WTC11 (cell line): ENCODE measurements at regions not wholly inside any gene's neighbourhood (a gene's known extent, or its start where the extent isn't known, plus 50 kb on each side); places are given as distances from the start of the nearest gene placed in this dataset.
"Not testable (repeated sequence)": the region's sequence is repeated elsewhere in the genome, so short reads cannot be mapped to it uniquely, and the experiment has no call there.

Experiments used
- ATAC-seq: fragments of 200-7000 bp; cut with Tn5 transposase; 2 replicates; pipeline ENCODE4 v1.10.0; 2021; ENCODE audit warnings: mild to moderate bottlenecking, moderate library complexity
- CTCF ChIA-PET: fragments of 300-600 bp; sonication (Branson Sonifier 250); formaldehyde crosslinking; loops from one replicate; lab custom pipeline; 2021; ENCODE audit warnings: antibody characterized with exemption; lab: Charles Lee
- POLR2A ChIA-PET: fragments of 350-600 bp; sonication (Branson Sonifier 250); formaldehyde crosslinking; loops from one replicate; lab custom pipeline; 2021; ENCODE audit warnings: antibody characterized with exemption; lab: Charles Lee
- DNase-seq: peaks from one replicate; pipeline ENCODE4 v3.0.0; 2021; ENCODE audit warnings: low spot score
- H3K27ac Mint-ChIP-seq: 2 replicates; pipeline ENCODE4 v1.8.0; 2021; ENCODE audit warnings: mixed read lengths
- H3K27me3 Mint-ChIP-seq: 2 replicates; pipeline ENCODE4 v1.8.0; 2021; ENCODE audit warnings: low read depth, mild to moderate bottlenecking, moderate library complexity, mixed read lengths
- H3K36me3 Mint-ChIP-seq: 2 replicates; pipeline ENCODE4 v1.8.0; 2021; ENCODE audit warnings: mixed read lengths
- H3K4me1 Mint-ChIP-seq: 2 replicates; pipeline ENCODE4 v1.8.0; 2022; ENCODE audit warnings: mixed read lengths
- H3K4me3 Mint-ChIP-seq: 2 replicates; pipeline ENCODE4 v1.8.0; 2021; ENCODE audit warnings: mild to moderate bottlenecking, moderate library complexity, mixed read lengths
- H3K9me3 Mint-ChIP-seq: 2 replicates; pipeline ENCODE4 v1.8.0; 2021; ENCODE audit warnings: mixed read lengths
- AR ChIP-seq: fragments of 250-450 bp; sonication (Bioruptor Pico); IDR thresholded peaks from 2 replicates; pipeline ENCODE4 v1.9.0; 2021; ENCODE audit warnings: mild to moderate bottlenecking
- ATF1 ChIP-seq: sonication (generic); formaldehyde crosslinking; IDR thresholded peaks from 2 replicates; pipeline ENCODE4 v1.8.1; 2023; ENCODE audit warnings: mild to moderate bottlenecking, moderate library complexity, missing genetic modification reagents
- ESRRA ChIP-seq: sonication (generic); formaldehyde crosslinking; IDR thresholded peaks from 2 replicates; pipeline ENCODE4 v1.8.1; 2022; ENCODE audit warnings: mild to moderate bottlenecking, missing genetic modification reagents, borderline replicate concordance
- FOXK1 ChIP-seq: sonication (generic); formaldehyde crosslinking; IDR thresholded peaks from 2 replicates; pipeline ENCODE4 v1.8.0; 2022; ENCODE audit warnings: mild to moderate bottlenecking, moderate library complexity, missing genetic modification reagents
- GABPB1 ChIP-seq: sonication (generic); formaldehyde crosslinking; IDR thresholded peaks from 2 replicates; pipeline ENCODE4 v1.8.1; 2023; ENCODE audit warnings: mild to moderate bottlenecking, missing genetic modification reagents
- JUN ChIP-seq: sonication (generic); formaldehyde crosslinking; IDR thresholded peaks from 2 replicates; pipeline ENCODE4 v1.8.0; 2023; ENCODE audit warnings: mild to moderate bottlenecking, missing genetic modification reagents
- MYBL2 ChIP-seq: sonication (generic); formaldehyde crosslinking; IDR thresholded peaks from 2 replicates; pipeline ENCODE4 v1.8.1; 2023; ENCODE audit warnings: mild to moderate bottlenecking, moderate library complexity, missing genetic modification reagents
- NFE2L1 ChIP-seq: sonication (generic); formaldehyde crosslinking; IDR thresholded peaks from 2 replicates; pipeline ENCODE4 v1.8.1; 2023; ENCODE audit warnings: missing genetic modification reagents
- TP53 ChIP-seq: sonication (generic); formaldehyde crosslinking; IDR thresholded peaks from 2 replicates; pipeline ENCODE4 v1.8.1; 2023; ENCODE audit warnings: mild to moderate bottlenecking, missing genetic modification reagents
- ZBTB21 ChIP-seq: sonication (generic); formaldehyde crosslinking; IDR thresholded peaks from 2 replicates; pipeline ENCODE4 v1.8.1; 2023; ENCODE audit warnings: mild to moderate bottlenecking, missing genetic modification reagents, borderline replicate concordance
- ZNF121 ChIP-seq: sonication (generic); formaldehyde crosslinking; IDR thresholded peaks from 2 replicates; pipeline ENCODE4 v1.8.0; 2023; ENCODE audit warnings: missing genetic modification reagents
- ZNF219 ChIP-seq: sonication (generic); formaldehyde crosslinking; IDR thresholded peaks from 2 replicates; pipeline ENCODE4 v1.8.0; 2023; ENCODE audit warnings: missing genetic modification reagents, mild to moderate bottlenecking, borderline replicate concordance
- ZNF232 ChIP-seq: sonication (generic); formaldehyde crosslinking; IDR thresholded peaks from 2 replicates; pipeline ENCODE4 v1.8.0; 2022; ENCODE audit warnings: mild to moderate bottlenecking, missing genetic modification reagents
- TF ChIP-seq, protein P1 (sequence below): sonication (generic); formaldehyde crosslinking; IDR thresholded peaks from 2 replicates; pipeline ENCODE4 v1.8.0; 2023; ENCODE audit warnings: missing genetic modification reagents
- TF ChIP-seq, protein P2 (sequence below): sonication (generic); formaldehyde crosslinking; IDR thresholded peaks from 2 replicates; pipeline ENCODE4 v1.8.1; 2023; ENCODE audit warnings: mild to moderate bottlenecking, missing genetic modification reagents, moderate library complexity

GRCh38 chr5:108560166-108560565, 178.3 kb upstream of the FBXL17 start (continued):
- TF ChIP-seq NFE2L1 (CRISPR knock-in tag) (no peak), FOXK1 (CRISPR knock-in tag) (no peak)
- TF ChIP-seq, protein P1, sequence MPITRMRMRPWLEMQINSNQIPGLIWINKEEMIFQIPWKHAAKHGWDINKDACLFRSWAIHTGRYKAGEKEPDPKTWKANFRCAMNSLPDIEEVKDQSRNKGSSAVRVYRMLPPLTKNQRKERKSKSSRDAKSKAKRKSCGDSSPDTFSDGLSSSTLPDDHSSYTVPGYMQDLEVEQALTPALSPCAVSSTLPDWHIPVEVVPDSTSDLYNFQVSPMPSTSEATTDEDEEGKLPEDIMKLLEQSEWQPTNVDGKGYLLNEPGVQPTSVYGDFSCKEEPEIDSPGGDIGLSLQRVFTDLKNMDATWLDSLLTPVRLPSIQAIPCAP, result no peak

DNA sequence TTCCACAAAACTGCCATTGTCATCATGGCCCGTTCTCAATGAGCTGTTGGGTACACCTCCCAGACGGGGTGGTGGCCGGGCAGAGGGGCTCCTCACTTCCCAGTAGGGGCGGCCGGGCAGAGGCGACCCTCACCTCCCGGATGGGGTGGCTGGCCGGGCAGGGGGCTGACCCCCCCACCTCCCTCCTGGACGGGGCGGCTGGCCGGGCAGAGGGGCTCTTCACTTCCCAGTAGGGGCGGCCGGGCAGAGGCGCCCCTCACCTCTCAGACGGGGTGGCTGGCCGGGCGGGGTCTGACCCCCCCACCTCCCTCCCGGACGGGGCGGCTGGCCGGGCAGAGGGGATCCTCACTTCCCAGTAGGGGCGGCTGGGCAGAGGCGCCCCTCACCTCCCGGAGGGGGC, 176.9 kb upstream of the FBXL17 start:
- ATAC-seq, H3K27ac Mint-ChIP-seq, CTCF ChIA-PET, DNase-seq, H3K4me3 Mint-ChIP-seq, H3K27me3 Mint-ChIP-seq, POLR2A ChIA-PET: not testable (repeated sequence)
- H3K9me3 Mint-ChIP-seq, result peaks cover 31% of the 10 kb centered on the region
- peaks cover 57% of the 10 kb centered on the region for H3K4me1 Mint-ChIP-seq
- peaks cover 26% of the 10 kb centered on the region for H3K36me3 Mint-ChIP-seq

DNA sequence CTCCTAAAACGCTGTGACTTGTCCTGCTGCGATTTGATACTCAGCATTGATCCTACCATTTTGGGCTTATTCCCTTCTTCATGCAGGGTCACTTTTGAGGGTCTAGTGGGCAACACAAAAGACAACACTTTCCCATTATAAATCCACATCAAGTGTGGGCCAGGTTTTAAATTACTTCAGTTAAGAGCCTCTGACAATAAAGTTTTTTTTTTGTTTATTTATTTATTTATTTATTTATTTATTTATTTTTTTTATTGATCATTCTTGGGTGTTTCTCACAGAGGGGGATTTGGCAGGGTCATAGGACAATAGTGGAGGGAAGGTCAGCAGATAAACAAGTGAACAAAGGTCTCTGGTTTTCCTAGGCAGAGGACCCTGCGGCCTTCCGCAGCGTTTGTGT, 176.2 kb upstream of the FBXL17 start:
- CTCF ChIA-PET, H3K27ac Mint-ChIP-seq, H3K27me3 Mint-ChIP-seq, POLR2A ChIA-PET, H3K4me3 Mint-ChIP-seq, ATAC-seq, DNase-seq: not testable (repeated sequence)
- H3K9me3 Mint-ChIP-seq, result peaks cover 24% of the 10 kb centered on the region
- H3K36me3 Mint-ChIP-seq, result peaks cover 21% of the 10 kb centered on the region
- H3K4me1 Mint-ChIP-seq, result peaks cover 55% of the 10 kb centered on the region

DNA sequence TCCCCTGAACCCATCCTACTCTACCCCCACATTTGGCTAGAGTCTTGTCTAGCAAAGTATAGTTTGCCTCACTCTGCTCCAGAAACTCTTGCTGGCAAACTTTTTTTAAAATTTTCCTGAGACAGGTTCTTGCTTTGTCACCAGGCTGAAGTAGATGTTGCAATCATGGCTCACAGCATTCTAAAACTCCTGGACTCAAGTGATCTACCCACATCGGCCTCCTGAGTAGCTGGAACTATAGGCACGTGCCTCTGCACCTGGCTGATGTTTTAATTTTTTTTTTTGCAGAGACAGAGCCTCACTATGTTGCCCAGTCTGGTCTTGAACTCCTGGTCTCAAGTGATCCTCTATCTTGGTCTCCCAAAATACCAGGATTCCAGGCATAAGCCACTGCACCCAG, 175.8 kb upstream of the FBXL17 start:
- ChIA-PET POLR2A (no interaction called here), CTCF (no interaction called here)
- no peaks in the 10 kb centered on the region for H3K27me3 Mint-ChIP-seq
- H3K4me1 Mint-ChIP-seq, result peaks cover 51% of the 10 kb centered on the region
- TF ChIP-seq ZNF121 (CRISPR knock-in tag) (0 out of 2 replicates have a peak, but pooled peaks have one; percentile 7), ZNF232 (CRISPR knock-in tag) (no peak), AR (CRISPR knock-in tag) (no peak)
- ATAC-seq, result no peak
- peaks cover 21% of the 10 kb centered on the region for H3K36me3 Mint-ChIP-seq
- no peak overlapping the region for H3K4me3 Mint-ChIP-seq
- no peak overlapping the region for H3K27ac Mint-ChIP-seq
- H3K9me3 Mint-ChIP-seq, result peaks cover 20% of the 10 kb centered on the region
- DNase-seq, result no peak

GRCh38 chr5:108556441-108557145, 174.7 kb upstream of the FBXL17 start:
- ATAC-seq, result no peak
- DNase-seq, result no peak
- Mint-ChIP-seq H3K27ac (peak overlapping the region; percentile 17; the same call in 1 of the 2 replicates), H3K36me3 (peaks cover 21% of the 10 kb centered on the region), H3K27me3 (no peaks in the 10 kb centered on the region), H3K4me3 (no peak overlapping the region), H3K9me3 (peaks cover 14% of the 10 kb centered on the region), H3K4me1 (peaks cover 43% of the 10 kb centered on the region)
- TF ChIP-seq ESRRA (no peak), ZBTB21 (CRISPR knock-in tag) (no peak), ZNF219 (no peak), MYBL2 (CRISPR knock-in tag) (no peak), AR (CRISPR knock-in tag) (no peak), ATF1 (CRISPR knock-in tag) (no peak), GABPB1 (CRISPR knock-in tag) (no peak), TP53 (CRISPR knock-in tag) (no peak), JUN (no peak), NFE2L1 (CRISPR knock-in tag) (no peak)
- TF ChIP-seq, protein P2, sequence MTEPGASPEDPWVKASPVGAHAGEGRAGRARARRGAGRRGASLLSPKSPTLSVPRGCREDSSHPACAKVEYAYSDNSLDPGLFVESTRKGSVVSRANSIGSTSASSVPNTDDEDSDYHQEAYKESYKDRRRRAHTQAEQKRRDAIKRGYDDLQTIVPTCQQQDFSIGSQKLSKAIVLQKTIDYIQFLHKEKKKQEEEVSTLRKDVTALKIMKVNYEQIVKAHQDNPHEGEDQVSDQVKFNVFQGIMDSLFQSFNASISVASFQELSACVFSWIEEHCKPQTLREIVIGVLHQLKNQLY (CRISPR knock-in tag), result no peak
- ChIA-PET CTCF (no interaction called here), POLR2A (no interaction called here)
